K562 (cell line): ENCODE measurements at regions not wholly inside any gene's neighbourhood (a gene's known extent, or its start where the extent isn't known, plus 50 kb on each side); places are given as distances from the start of the nearest gene placed in this dataset.

Source experiments
- ATAC-seq: fragments of 200-7000 bp; cut with Tn5 transposase; 3 replicates; pipeline ENCODE4 v1.9.1; 2020; ENCODE audit warnings: moderate library complexity
- BruUV-seq: library from RNA; stranded (reverse); fragments of 400-500 nt; replicated peaks from 2 replicates; lab custom pipeline; 2021; lab: Mats Ljungman, UMichigan
- CTCF ChIA-PET: fragments of 300-600 bp; formaldehyde crosslinking; extraction: SDS; loops from one replicate; lab custom pipeline; 2021; ENCODE audit warnings: low intra/inter-chr PET ratio; lab: Yijun Ruan, JAX
- POLR2A ChIA-PET: fragments of 300-600, 350-650 bp; sonication (Branson Sonifier 250); formaldehyde crosslinking; extraction: SDS; loops from one replicate; lab custom pipeline; 2021; ENCODE audit warnings: antibody characterized with exemption, inconsistent platforms; lab: Yijun Ruan, JAX
- DNase-seq, 4 experiments: peaks; one replicate each; pipeline versions ENCODE4 v3.0.0 to v3.0.0-alpha.2; 2011 to 2018; ENCODE audit warnings: low spot score in 3 of 4, mixed read lengths in 3 of 4; ENCODE audit errors: extremely low read depth in 1 of 4
- FAIRE-seq: peaks from 2 replicates; lab custom pipeline; 2011; peaks lifted over from hg19 to GRCh38; lab: Jason Lieb, UNC
- H2AFZ ChIP-seq: 2 replicates; pipeline ENCODE4 v1.6.0; 2011; ENCODE audit warnings: low read depth, low read length, control low read depth, inconsistent platforms
- H3K27ac ChIP-seq: fragments of 200-600 bp; 3 replicates; pipeline ENCODE4 v1.8.0; 2011; ENCODE audit warnings: low read depth, mild to moderate bottlenecking, control low read depth, inconsistent platforms, low read length, moderate library complexity, mixed read lengths; ENCODE audit errors: extremely low read depth
- H3K27me3 ChIP-seq, 2 experiments: fragments of 300-600 bp in 1 of 2; 2 replicates in 1 of 2; 3 replicates in 1 of 2; pipeline versions ENCODE4 v1.6.0 to v1.8.0; 2011; ENCODE audit warnings: inconsistent platforms in 2 of 2, low read length in 2 of 2, mild to moderate bottlenecking in 1 of 2, mixed read lengths in 1 of 2, moderate library complexity in 1 of 2; ENCODE audit not compliant: control insufficient read depth in 2 of 2, insufficient read depth in 2 of 2
- H3K36me3 ChIP-seq: fragments of 300-600 bp; 3 replicates; pipeline ENCODE4 v1.8.0; 2011; ENCODE audit warnings: mild to moderate bottlenecking, low read length, inconsistent platforms; ENCODE audit not compliant: control insufficient read depth, insufficient read depth
- H3K4me1 ChIP-seq, 2 experiments: fragments of 200-600 bp in 1 of 2; replicated peaks in 1 of 2; 2 replicates in 1 of 2; 3 replicates in 1 of 2; pipeline versions ENCODE4 v1.5.1 to v1.8.0; 2011; ENCODE audit warnings: inconsistent platforms in 2 of 2, low read length in 2 of 2, mild to moderate bottlenecking in 1 of 2, mixed read lengths in 1 of 2, moderate library complexity in 1 of 2; ENCODE audit not compliant: control insufficient read depth in 2 of 2, insufficient read depth in 2 of 2
- H3K4me2 ChIP-seq: 2 replicates; pipeline ENCODE4 v1.6.1; 2011; ENCODE audit warnings: low read length, control low read depth, inconsistent platforms, mixed read lengths; ENCODE audit not compliant: insufficient read depth
- H3K4me3 ChIP-seq: fragments of 200-600 bp; sonication (generic), shearing (Covaris generic); 2 replicates; pipeline ENCODE4 v1.5.1; 2016; ENCODE audit warnings: control low read depth, inconsistent platforms
- H3K79me2 ChIP-seq: fragments of 200-600 bp; 3 replicates; pipeline ENCODE4 v1.8.0; 2011; ENCODE audit warnings: low read length, inconsistent platforms; ENCODE audit not compliant: control insufficient read depth, insufficient read depth
- H3K9ac ChIP-seq, 2 experiments: 2 replicates each; pipeline versions ENCODE4 v1.6.0 to v1.6.1; 2011; ENCODE audit warnings: low read depth in 2 of 2, low read length in 2 of 2, control low read depth in 1 of 2, inconsistent platforms in 1 of 2, mild to moderate bottlenecking in 1 of 2, mixed read lengths in 1 of 2; ENCODE audit not compliant: insufficient read depth in 1 of 2
- H3K9me1 ChIP-seq: one replicate; pipeline ENCODE4 v1.6.0; 2011; ENCODE audit warnings: inconsistent platforms, mild to moderate bottlenecking, low read length, moderate library complexity; ENCODE audit not compliant: control insufficient read depth, insufficient read depth
- H3K9me3 ChIP-seq: replicated peaks from 2 replicates; pipeline ENCODE4 v1.5.1; 2011; ENCODE audit warnings: low read depth, low read length, inconsistent platforms; ENCODE audit not compliant: control insufficient read depth, insufficient read depth
- H4K20me1 ChIP-seq: replicated peaks from 2 replicates; pipeline ENCODE4 v1.6.1; 2011; ENCODE audit warnings: low read length, inconsistent platforms, mixed read lengths; ENCODE audit not compliant: control insufficient read depth, insufficient read depth
- BRF1 ChIP-seq: IDR thresholded peaks from 3 replicates; pipeline ENCODE4 v1.6.1; 2011; ENCODE audit warnings: borderline replicate concordance, mild to moderate bottlenecking; ENCODE audit not compliant: insufficient read length; ENCODE audit errors: extremely low read depth
- FOXK2 ChIP-seq, 2 experiments: fragments of 450-650 bp; IDR thresholded peaks in 1 of 2; conservative IDR thresholded peaks in 1 of 2; 2 replicates each; pipeline ENCODE4 v1.6.1; 2016; ENCODE audit warnings: low read depth in 2 of 2, mild to moderate bottlenecking in 1 of 2
- GTF2A2 ChIP-seq: IDR thresholded peaks from 2 replicates; pipeline ENCODE4 v1.6.1; 2016; ENCODE audit warnings: mild to moderate bottlenecking, missing genetic modification characterization, missing compliant biosample characterization
- HDAC2 ChIP-seq: fragments of 450-650 bp; IDR thresholded peaks from 2 replicates; pipeline ENCODE4 v1.6.1; 2016; ENCODE audit warnings: mild to moderate bottlenecking
- KLF6 ChIP-seq: fragments of 250-450 bp; sonication (Bioruptor Pico); IDR thresholded peaks from 2 replicates; pipeline ENCODE4 v1.4.0; 2020; ENCODE audit warnings: mild to moderate bottlenecking, moderate library complexity, borderline replicate concordance
- NCOA1 ChIP-seq: fragments of 450-650 bp; IDR thresholded peaks from 2 replicates; pipeline ENCODE4 v1.6.1; 2016; ENCODE audit warnings: low read depth
- NRF1 ChIP-seq, 2 experiments: fragments of 450-650 bp; IDR thresholded peaks in 1 of 2; conservative IDR thresholded peaks in 1 of 2; 2 replicates each; pipeline ENCODE4 v1.6.1; 2014; ENCODE audit warnings: mild to moderate bottlenecking in 2 of 2
- OTX1 ChIP-seq: fragments of 450-650 bp; formaldehyde crosslinking; IDR thresholded peaks from 2 replicates; pipeline ENCODE4 v1.4.0; 2022; ENCODE audit warnings: mild to moderate bottlenecking
- SMAD3 ChIP-seq: fragments of 450-650 bp; formaldehyde crosslinking; conservative IDR thresholded peaks from 2 replicates; pipeline ENCODE4 v1.4.0; 2020; ENCODE audit warnings: mild to moderate bottlenecking
- SRSF1 ChIP-seq: fragments of 200-400 bp; formaldehyde crosslinking; IDR thresholded peaks from 2 replicates; pipeline ENCODE4 v1.6.1; 2017; ENCODE audit warnings: mild to moderate bottlenecking, low read depth, low read length, moderate library complexity
- STAT5A ChIP-seq: IDR thresholded peaks from 2 replicates; pipeline ENCODE4 v1.6.1; 2012; ENCODE audit warnings: low read length, inconsistent platforms, borderline replicate concordance
- TFAM ChIP-seq: fragments of 250-450 bp; sonication (Bioruptor Pico); conservative IDR thresholded peaks from 2 replicates; pipeline ENCODE4 v1.5.0; 2021; ENCODE audit warnings: mild to moderate bottlenecking, moderate library complexity
- ZC3H11A ChIP-seq: IDR thresholded peaks from 2 replicates; pipeline ENCODE4 v1.6.1; 2012; ENCODE audit warnings: low read depth, low read length, improper control_type of control experiment
- ZNF143 ChIP-seq: sonication (generic); formaldehyde crosslinking; IDR thresholded peaks from 2 replicates; pipeline ENCODE4 v1.9.0; 2022; ENCODE audit warnings: mild to moderate bottlenecking, missing genetic modification reagents
- ZNF280B ChIP-seq: fragments of 250-450 bp; sonication (Bioruptor Pico); IDR thresholded peaks from 2 replicates; pipeline ENCODE4 v1.5.1; 2021; ENCODE audit warnings: mild to moderate bottlenecking
- WGBS: fragments of 100-300 bp; shearing (Covaris generic); methylation state at CpG from one replicate; pipeline ENCODE4 v1.1.6; 2016; ENCODE audit warnings: low coverage, mixed read lengths; ENCODE audit not compliant: insufficient coverage; ENCODE audit errors: missing lambda C conversion rate; 5-methylcytosine and 5-hydroxymethylcytosine counted together
- in situ Hi-C: fragments of 300-500 bp; cut with MboI; formaldehyde crosslinking; loops from 4 replicates; pipeline ENCODE4 v1.15.0; 2018; ENCODE audit warnings: inconsistent platforms, mixed read lengths
- intact Hi-C: fragments of 100-400 bp; cut with micrococcal nuclease; formaldehyde crosslinking; loops from 2 replicates; pipeline ENCODE4 v1.14.2; 2022

- Histone ChIP-seq H3K79me2 (no peaks in the 10 kb centered on the region), H3K36me3 (no peaks in the 10 kb centered on the region), H3K27ac (no peak overlapping the region), H3K4me2 (no peak overlapping the region), H3K9me1 (no peaks in the 10 kb centered on the region), H3K27me3 (no peaks in the 10 kb centered on the region)
- ChIA-PET CTCF (no interaction called here), POLR2A (interaction anchor here (0.6 kb wide), 1 partner anchor 757 kb away, joined by 3 read pairs; no protein-coding TSS in a partner anchor)
- intact Hi-C loops (no loop called here), in situ Hi-C loops (no loop called here)
- FAIRE-seq = no peak
- no TSS peak for BruUV-seq
- no peak for TF ChIP-seq FOXK2 (conservative IDR thresholded peaks at IDR 0.05 in 1 of 2, IDR thresholded peaks at IDR 0.05 in 1 of 2; ENCODE audit: low read depth in 2 of 2)
- no peak for TF ChIP-seq ZC3H11A
- no peak for TF ChIP-seq STAT5A
- TF ChIP-seq KLF6 (CRISPR knock-in tag) = no peak
- TF ChIP-seq, all 486 proteins: peak for 0
- Histone ChIP-seq H2AFZ (no peak overlapping the region), H4K20me1 (no peaks in the 10 kb centered on the region), H3K9me3 (no peaks in the 10 kb centered on the region), H3K4me1 (no peaks in the 10 kb centered on the region), H3K9ac (no peak overlapping the region), H3K4me3 (no peak overlapping the region)
- WGBS = 7% methylated on average over 23 of the region's 26 CpGs
- no peak for DNase-seq
- no peak for ATAC-seq
Observed at GRCh38 chr6:55950071-55950814, 74.9 kb upstream of the BMP5 start.

GRCh38 chr6:55943329-55943728 is 67.9 kb upstream of the BMP5 start:
- no peak for FAIRE-seq
- CTCF ChIA-PET = no interaction called here
- Histone ChIP-seq H3K27me3 (no peaks in the 10 kb centered on the region), H3K27ac (no peak overlapping the region), H3K79me2 (no peaks in the 10 kb centered on the region), H3K4me2 (no peak overlapping the region), H3K4me1 (no peaks in the 10 kb centered on the region), H3K9me1 (no peaks in the 10 kb centered on the region), H3K4me3 (no peak overlapping the region), H3K9me3 (no peaks in the 10 kb centered on the region), H4K20me1 (no peaks in the 10 kb centered on the region), H2AFZ (no peak overlapping the region), H3K36me3 (no peaks in the 10 kb centered on the region), H3K9ac (no peak overlapping the region)
- in situ Hi-C loops (no loop called here), intact Hi-C loops (no loop called here)
- POLR2A ChIA-PET = no interaction called here
- WGBS = 4% methylated on average over 3 of the region's 3 CpGs
- DNase-seq = no peak
- BruUV-seq = no TSS peak
- ATAC-seq = no peak
- no peak for TF ChIP-seq ZNF280B
- no peak for TF ChIP-seq SMAD3 (CRISPR knock-in tag)
- no peak for TF ChIP-seq ZNF143 (CRISPR knock-in tag)
- no peak for TF ChIP-seq SRSF1
- no peak for TF ChIP-seq GTF2A2 (tag)
- TF ChIP-seq NCOA1 = no peak
- no peak for TF ChIP-seq TFAM (CRISPR knock-in tag)
- no peak for TF ChIP-seq HDAC2
- no peak for TF ChIP-seq BRF1
- TF ChIP-seq NRF1 (conservative IDR thresholded peaks at IDR 0.05 in 1 of 2, IDR thresholded peaks at IDR 0.05 in 1 of 2) = no peak
- TF ChIP-seq OTX1 = no peak
